GM19452 (cell line): ENCODE measurements at regions not wholly inside any gene's neighbourhood (a gene's known extent, or its start where the extent isn't known, plus 50 kb on each side); places are given as distances from the start of the nearest gene placed in this dataset.
"Not testable (repeated sequence)": the region's sequence is repeated elsewhere in the genome, so short reads cannot be mapped to it uniquely, and the experiment has no call there.

ENCODE experiments used
- ATAC-seq: cut with Tn5 transposase; IDR thresholded peaks from one replicate; pipeline ENCODE4 v1.9.1; 2021; ENCODE audit not compliant: unreplicated experiment

DNA sequence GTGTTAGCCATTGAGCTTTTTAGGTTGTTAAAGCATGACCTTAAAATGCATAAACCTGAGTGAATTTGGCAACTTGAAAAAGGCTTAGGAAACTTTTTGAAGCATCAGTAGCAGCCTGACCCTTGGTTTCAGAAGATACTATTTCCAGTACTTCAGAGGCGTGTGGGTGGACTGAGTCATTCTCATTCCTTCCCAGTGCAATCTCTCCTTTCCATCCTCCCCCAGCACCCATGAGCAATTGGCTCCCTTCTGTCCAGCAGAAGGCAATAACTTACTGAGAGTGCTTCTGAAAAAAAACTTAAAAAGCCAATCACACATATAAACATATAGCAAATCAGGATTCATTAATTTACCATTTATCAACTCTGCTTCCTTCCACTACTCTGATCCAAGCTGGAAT lies 299.3 kb upstream of the STXBP6 start:
- no peak for ATAC-seq

- ATAC-seq, result no peak
These were observed 290.9 kb upstream of the STXBP6 start for GRCh38 chr14:25340882-25341281.

DNA sequence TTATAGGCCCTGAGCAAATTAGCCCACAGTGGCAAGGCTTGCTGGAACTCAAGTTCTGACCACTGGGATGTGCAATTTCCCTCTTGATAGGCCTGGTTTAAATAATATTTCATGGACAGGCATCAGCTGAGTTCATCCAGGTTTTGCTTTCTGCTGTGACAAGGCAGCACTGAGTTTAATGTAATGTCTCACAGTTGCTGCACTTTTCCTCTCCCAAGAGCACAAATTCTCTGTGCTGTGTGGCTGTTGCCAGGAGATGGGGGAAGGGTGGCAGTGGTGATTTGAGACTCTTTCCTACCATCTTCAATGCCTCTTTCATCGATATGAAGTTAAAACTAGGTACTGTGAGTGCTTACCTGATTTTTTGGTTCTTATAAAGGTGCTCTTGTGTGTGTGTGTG lies 272.8 kb upstream of the STXBP6 start:
- ATAC-seq, result no peak

DNA sequence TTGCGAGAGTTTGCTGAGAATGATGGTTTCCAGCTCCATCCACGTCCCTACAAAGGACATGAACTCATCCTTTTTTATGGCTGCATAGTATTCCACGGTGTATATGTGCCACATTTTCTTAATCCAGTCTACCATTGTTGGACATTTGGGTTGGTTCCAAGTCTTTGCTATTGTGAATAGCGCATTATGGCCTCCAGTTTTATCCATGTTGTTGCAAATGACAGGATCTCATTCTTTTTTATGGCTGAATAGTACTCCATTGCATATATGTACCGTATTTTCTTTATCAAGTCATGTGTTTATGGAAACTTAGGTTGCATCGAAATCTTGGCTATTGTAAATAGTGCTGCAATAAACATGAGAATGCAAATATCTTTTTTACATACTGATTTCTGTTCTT lies 266.1 kb upstream of the STXBP6 start:
- ATAC-seq, result not testable (repeated sequence)

DNA sequence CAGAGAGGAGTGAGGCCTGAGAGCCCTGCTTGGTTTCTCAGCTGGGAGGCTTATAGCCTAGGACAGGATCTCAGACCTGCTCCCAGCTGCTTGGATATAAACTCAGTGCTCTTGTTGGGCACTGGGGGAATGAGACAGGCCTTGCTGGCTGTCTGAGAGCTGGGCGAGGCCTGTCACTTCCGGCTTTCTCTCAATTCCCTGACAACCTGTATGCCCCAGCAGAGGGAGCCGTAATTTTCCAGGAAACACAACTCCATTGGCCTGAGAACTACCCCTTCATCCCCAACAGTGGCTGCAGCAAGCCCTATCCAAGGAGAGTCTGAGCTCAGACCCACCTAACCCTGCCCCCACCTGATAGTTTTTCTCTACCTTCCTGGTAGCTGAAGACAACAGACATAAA lies 258.3 kb upstream of the STXBP6 start:
- no peak for ATAC-seq

DNA sequence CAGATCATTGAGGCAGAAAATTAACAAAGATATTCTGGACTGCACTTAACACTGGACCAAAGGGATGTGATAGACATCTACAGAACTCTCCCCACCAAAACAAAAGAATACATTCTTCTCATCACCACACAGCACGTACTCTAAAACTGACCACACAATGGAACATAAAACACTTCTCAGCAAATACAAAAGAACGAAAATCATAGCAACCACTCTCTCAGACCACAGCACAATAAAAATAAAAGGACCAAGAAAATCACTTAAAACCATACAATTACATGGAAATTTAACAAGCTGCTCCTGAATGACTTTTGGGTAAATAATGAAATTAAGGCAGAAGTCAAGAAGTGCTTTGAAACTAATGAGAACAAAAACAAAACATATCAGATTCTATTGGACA lies 254.0 kb upstream of the STXBP6 start:
- ATAC-seq, result no peak

GRCh38 chr14:25298238-25298637 lies 248.3 kb upstream of the STXBP6 start:
- ATAC-seq, result no peak

GRCh38 chr14:25290154-25290553 lies 240.2 kb upstream of the STXBP6 start:
- not testable (repeated sequence) for ATAC-seq

DNA sequence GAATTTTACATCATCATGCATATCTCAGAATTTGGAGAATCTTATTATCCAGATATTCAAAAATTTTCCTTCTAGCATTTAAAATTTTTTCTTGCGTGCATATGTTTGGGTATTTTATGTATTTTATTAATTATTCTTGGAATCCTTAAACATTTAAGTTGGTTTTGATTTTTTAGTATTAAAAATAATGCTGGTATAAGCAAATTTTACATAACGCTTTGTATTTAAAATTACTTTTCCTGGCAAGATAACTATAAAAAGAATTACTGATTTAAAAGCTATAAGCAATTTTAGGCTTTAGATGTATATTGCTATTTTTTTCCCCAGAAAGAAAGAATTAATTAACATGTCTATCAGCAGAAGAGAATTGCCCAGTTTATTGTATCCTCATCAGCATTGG lies 224.6 kb upstream of the STXBP6 start:
- no peak for ATAC-seq

DNA sequence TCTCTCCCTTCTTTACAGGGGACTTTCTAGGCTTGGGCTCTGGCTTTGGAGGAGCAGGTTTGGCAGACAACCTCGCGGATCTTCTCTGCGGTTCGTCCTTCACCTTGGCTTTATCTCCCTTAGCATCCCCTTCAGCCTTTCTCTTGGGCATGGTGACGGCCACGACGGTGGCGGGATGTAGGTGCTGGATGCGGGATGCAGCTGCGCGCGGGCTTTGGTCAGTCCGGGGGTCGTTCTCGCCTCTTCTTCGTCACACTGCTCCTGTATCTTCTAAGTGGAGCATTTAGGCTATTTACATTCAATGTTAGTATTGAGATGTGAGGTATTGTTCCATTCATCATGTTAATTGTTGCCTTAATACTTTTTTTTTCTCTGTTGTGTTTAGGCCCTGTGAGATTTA lies 217.2 kb upstream of the STXBP6 start:
- no peak for ATAC-seq

DNA sequence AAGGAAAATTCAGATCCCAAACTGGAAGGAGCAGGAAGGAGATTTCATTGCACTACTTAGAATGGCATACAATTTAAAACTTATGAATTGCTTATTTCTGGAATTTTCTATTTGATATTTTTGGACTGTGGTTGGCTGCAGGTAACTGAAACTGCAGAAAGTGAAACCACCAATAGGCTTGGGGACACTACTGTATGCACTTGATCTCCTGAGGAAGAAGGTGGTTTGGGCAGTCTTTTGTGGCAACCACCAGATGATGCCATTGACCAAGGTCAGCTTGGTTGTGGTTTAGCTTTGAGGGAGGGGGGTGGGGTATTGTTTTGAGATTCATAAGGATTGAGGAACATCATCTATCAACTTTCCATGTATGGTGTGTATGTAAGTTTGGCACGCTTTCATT lies 209.5 kb upstream of the STXBP6 start:
- no peak for ATAC-seq

- no peak for ATAC-seq
These were observed 202.8 kb upstream of the STXBP6 start for GRCh38 chr14:25252793-25253192.

DNA sequence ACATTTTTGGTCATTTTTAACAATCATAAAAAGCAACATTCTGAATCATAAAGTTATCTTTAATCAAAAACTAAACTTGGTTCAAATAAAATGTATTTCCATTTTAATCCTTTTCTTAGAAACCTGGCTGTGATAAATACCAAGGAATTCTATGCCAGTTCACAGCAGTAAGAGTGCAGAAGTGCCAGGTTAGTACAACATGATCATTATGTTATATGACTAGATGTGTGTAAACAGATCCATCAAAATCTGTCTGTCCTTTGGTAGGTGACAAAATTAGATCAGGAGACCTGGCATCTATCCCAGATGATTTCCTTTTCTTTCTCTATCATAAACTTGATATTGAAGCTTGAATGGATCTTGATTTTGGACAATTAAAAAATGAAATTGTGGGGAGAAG lies 200.6 kb upstream of the STXBP6 start:
- no peak for ATAC-seq

GRCh38 chr14:25247609-25248008 lies 197.7 kb upstream of the STXBP6 start:
- no peak for ATAC-seq

- no peak for ATAC-seq
These were observed 196.8 kb upstream of the STXBP6 start for GRCh38 chr14:25246751-25247150.

DNA sequence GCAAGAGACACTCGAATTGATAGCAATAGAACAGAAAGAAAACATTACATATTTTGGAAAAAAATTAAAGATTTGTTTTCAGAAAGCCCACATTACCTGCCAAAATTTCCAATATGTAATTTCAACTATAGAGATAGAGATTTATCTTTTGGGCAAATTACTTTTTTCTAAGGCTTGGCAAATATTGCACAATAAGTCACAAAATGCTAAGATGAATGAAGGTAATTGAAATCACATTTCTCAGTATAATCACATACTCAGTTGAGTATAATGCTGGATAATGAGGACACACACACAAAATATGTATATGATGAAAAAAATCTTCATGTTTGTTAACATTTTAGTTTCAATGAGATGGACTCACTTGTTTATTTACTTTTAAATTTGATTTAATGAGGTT lies 189.2 kb upstream of the STXBP6 start:
- ATAC-seq, result no peak

DNA sequence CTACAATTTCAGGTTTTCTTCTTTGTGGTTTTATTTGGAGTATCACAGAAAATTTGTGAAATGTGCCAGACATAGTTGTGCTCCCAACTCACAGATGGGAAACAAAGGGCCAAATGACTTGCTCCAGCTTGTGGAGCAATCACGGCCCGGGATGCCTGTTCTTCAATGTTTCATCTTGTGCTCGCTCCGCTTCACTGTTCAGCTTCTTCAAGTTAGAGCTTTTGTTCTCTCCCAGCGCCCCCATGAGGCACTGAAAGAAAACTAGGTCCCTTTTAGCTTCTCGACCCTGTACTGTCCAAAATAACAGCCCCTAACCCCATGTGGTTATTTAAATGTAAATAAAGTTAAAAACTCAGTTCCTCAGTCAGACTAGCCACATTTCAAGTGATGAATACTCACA lies 187.9 kb upstream of the STXBP6 start:
- ATAC-seq, result no peak

- no peak for ATAC-seq
These were observed 183.7 kb upstream of the STXBP6 start for GRCh38 chr14:25233613-25234012.

DNA sequence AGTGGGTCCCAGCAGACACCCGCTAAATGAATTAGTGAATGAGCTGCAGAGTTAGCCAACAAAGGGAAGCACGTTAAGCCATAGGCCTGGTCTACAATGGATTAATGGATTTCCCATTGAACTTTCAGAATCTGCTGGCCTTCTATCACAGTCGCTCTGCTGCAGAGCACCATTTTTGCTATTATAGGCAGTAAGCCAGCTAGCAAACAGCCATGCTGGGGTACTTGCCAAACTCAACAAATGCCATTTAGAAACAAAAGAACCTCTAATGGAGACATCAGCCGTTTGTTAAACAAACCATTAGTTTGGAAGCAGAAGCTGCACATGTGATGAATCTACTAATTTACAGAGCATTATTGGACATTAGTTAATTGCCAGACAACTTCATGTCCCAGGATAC lies 181.1 kb upstream of the STXBP6 start:
- no peak for ATAC-seq

GRCh38 chr14:25226214-25226613 lies 176.3 kb upstream of the STXBP6 start:
- ATAC-seq, result no peak

DNA sequence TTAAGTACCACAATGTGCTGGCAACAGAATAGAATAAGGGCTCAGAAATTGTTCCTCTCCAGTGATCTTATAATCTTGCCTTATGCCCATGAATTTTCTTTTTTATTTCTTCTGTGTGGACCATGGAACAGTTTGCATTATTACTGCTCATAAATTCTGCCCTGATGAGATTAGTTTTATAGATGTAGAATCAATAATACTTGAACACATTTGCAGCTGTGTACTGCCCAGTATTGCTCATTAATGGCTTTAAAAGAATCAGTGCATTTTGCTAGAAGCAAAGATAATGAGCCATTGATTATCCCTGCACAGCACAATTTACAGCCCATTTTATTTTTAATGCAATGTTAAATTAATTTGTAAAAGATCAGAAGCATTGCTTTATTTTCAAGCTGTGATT lies 172.3 kb upstream of the STXBP6 start:
- ATAC-seq, result no peak

- no peak for ATAC-seq
These were observed 170.6 kb upstream of the STXBP6 start for GRCh38 chr14:25220514-25220913.

- ATAC-seq, result no peak
These were observed 165.7 kb upstream of the STXBP6 start for GRCh38 chr14:25215607-25216006.

- no peak for ATAC-seq
These were observed 147.9 kb upstream of the STXBP6 start for GRCh38 chr14:25197885-25198284.
